NT2/D1 (cell line): ENCODE measurements at regions not wholly inside any gene's neighbourhood (a gene's known extent, or its start where the extent isn't known, plus 50 kb on each side); places are given as distances from the start of the nearest gene placed in this dataset.

Experiments
- SUZ12 ChIP-seq: IDR thresholded peaks from 2 replicates; pipeline ENCODE4 v1.6.1; 2011; ENCODE audit not compliant: insufficient read length, insufficient read depth; ENCODE audit errors: extremely low read depth
- YY1 ChIP-seq: IDR thresholded peaks from 2 replicates; pipeline ENCODE4 v1.6.1; 2011; ENCODE audit not compliant: insufficient read length, insufficient read depth
- ZNF274 ChIP-seq: IDR thresholded peaks from 2 replicates; pipeline ENCODE4 v1.6.1; 2011; ENCODE audit warnings: mild to moderate bottlenecking, low read depth, low read length

DNA sequence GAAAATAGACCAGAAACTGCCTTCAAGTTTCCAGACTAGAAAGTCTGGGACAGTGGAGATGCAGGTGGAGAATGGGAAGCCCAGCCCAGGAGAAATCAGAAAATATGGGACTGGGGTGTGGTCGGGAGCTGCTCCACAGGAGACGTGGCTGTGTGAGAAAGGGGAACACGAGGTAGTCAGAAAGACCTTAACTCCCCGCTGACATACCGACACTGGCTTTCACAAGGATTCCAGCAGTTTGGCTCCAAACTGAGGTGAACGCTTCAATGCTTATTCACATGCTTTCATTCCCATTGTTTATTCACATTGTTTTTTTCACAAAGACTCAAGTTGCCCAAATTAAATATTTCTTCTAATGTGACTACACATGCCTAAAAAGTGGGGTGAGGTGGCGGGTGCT is 111.5 kb upstream of the SLCO3A1 start:
- no peak for TF ChIP-seq YY1
- no peak for TF ChIP-seq SUZ12
- TF ChIP-seq ZNF274, result no peak
